DOHH2 (cell line): ENCODE measurements at regions not wholly inside any gene's neighbourhood (a gene's known extent, or its start where the extent isn't known, plus 50 kb on each side); places are given as distances from the start of the nearest gene placed in this dataset.

Experiments
- EZH2phosphoT487 ChIP-seq: fragments of 200-600 bp; sonication (generic); IDR thresholded peaks from 2 replicates; pipeline ENCODE4 v1.6.1; 2017; ENCODE audit warnings: borderline replicate concordance, mild to moderate bottlenecking, antibody characterized with exemption, low read length, moderate library complexity, mixed read lengths
- TF ChIP-seq, protein P1 (sequence below): fragments of 200-600 bp; sonication (generic); IDR thresholded peaks from one replicate; pipeline ENCODE4 v1.5.1; 2014; ENCODE audit warnings: antibody characterized with exemption, mild to moderate bottlenecking, low read depth, low read length; ENCODE audit not compliant: poor library complexity, severe bottlenecking

DNA sequence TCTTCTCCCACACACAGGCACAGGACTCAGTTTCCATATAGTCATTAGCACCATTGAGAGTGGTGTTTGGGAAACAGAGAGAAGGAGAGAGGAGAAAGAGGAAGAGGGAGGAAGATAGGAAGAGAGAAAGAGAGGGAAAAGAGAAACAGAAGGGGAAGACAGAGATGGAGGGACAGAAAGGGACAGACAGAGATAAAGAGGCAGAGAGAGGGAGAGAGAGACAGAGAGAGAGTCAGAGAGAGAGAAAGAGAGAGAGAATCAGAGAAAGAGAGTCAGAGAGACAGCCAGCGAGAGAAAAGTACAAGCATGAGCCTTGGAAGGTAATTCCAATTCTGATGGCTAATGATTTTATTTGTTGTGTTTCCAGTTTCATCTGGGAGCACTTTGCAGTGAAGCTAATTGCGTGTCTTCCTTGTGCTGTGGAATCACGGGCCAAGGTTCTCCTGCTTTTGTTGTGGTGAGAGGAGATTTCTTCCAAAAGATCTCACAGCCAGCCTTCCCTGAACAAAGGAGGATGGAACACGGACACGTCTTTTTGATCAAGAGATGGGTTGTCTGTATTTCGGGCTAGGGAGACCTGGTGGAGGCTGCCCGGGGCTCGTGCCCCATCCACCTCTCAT, 153.6 kb upstream of the TWIST2 start:
- TF ChIP-seq, protein P1, sequence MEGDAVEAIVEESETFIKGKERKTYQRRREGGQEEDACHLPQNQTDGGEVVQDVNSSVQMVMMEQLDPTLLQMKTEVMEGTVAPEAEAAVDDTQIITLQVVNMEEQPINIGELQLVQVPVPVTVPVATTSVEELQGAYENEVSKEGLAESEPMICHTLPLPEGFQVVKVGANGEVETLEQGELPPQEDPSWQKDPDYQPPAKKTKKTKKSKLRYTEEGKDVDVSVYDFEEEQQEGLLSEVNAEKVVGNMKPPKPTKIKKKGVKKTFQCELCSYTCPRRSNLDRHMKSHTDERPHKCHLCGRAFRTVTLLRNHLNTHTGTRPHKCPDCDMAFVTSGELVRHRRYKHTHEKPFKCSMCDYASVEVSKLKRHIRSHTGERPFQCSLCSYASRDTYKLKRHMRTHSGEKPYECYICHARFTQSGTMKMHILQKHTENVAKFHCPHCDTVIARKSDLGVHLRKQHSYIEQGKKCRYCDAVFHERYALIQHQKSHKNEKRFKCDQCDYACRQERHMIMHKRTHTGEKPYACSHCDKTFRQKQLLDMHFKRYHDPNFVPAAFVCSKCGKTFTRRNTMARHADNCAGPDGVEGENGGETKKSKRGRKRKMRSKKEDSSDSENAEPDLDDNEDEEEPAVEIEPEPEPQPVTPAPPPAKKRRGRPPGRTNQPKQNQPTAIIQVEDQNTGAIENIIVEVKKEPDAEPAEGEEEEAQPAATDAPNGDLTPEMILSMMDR: no peak
- no peak for TF ChIP-seq EZH2phosphoT487
